OCI-M2 (cell line): ENCODE measurements at regions not wholly inside any gene's neighbourhood (a gene's known extent, or its start where the extent isn't known, plus 50 kb on each side); places are given as distances from the start of the nearest gene placed in this dataset.
"Not testable (repeated sequence)": the region's sequence is repeated elsewhere in the genome, so short reads cannot be mapped to it uniquely, and the experiment has no call there.

Source experiments
- DNase-seq: peaks from one replicate; lab custom pipeline; 2025; ENCODE audit not compliant: unreplicated experiment; lab: John Stamatoyannopoulos, UW

DNA sequence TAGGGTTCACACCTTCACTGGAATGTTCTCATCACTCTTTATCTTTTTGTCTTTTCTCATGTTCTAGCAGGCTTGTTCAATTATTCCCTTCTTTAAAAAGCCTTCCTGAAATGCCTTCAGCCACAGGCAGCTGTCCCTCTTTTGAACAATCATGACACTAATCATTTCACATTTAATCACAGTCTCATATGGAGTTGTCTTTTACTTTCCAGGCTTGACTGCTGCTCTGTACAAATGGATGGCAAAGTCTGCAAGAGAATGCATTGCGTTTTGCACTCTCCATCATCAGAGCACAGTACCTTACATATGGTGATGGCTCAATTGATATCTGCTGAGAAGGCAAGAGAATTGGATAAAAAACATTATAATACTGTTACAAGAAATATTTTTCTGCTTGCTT lies 529.8 kb downstream of the DIPK2A start:
- DNase-seq = no peak

DNA sequence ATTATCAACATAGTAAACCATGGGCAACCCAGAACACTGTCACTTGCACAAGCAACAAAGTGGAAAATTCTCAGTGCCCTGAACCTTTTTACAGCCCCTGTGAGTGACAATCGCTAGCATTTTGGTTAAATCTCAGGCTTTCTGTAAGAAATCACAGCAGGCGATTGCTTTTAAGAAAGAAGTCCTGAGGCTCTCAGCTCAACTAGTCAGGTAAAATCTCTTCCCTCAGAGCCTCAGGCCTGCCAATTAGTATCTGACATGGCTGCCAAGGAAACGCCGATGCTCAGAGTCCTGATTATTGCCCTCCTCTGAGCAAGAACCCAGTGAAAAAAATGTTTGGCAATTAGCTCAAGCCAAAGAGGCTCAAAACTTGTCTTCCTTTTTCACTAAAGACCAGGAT lies 530.8 kb downstream of the DIPK2A start:
- DNase-seq = no peak

DNA sequence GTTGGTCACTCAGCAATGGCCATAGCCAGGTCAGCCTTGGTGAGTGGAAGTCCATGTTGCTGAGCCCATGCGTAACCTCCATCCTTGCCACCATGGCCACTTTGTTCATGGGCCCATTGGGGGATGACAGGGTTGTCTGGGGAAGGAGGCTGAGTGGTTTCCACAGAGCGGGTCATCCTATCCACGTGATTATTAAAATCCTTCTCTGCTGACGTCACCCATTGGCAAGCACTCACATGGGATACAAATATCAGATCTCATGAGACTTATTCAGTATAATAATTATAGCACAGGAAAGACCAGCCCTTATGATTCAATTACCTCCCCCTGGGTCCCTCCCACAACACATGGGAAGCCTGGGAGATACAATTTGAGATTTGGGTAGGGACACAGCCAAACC lies 534.8 kb downstream of the DIPK2A start:
- not testable (repeated sequence) for DNase-seq

DNA sequence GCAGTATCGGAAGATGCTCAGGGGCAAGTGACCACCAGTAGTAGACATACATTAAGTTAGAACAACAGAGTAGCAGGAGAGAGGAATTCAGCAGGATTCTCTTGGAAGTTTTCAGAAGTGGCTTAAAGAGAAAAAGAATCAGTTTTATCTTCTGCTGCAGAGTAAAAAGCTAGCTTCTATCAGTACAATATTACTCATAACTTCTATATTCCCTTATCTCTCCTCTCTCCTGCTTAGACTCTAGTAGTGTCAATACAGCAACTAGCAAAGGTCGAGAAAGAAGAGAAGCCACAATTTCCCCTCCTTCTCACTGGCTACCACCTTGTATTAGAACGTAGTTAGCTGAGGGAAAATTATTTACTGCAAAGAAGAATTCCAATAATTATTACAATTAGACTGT lies 539.7 kb downstream of the DIPK2A start:
- no peak for DNase-seq

DNA sequence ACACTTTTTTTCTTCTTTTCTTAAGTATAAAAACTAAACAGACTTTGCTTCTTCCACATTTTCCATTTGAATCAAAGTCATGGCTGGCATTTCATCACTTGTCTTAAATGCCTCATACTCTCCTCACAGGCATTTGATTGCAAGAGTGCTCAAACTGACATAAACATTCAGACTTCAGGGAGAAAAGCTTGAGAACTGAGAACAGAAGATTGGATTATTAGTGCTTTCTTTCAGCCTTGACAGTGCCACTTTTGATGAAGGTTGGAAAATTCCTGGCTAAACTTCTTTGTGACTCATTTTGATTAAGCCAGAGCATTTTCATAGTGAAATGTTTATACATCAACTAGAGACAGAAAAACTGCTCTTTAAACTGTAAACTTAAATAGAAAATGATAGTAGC lies 544.4 kb downstream of the DIPK2A start:
- no peak for DNase-seq

DNA sequence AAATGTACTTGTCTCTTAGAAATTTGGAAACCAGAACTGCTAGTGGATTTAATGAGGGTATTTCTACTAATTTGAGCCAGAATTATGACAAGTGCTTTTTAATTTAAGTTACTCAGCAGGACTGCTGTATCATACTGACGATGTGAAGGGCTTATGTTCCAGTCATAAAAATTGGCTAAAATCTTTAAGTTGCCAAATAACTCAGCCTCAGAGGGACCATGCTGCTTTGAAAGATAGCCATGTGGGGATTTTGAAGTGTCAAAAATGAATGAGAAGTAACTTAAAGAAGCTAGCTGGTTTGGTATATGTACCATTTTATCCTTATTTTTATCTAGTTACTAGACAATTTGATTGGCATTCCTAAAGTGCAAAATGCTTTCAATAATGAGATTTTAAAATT lies 545.0 kb downstream of the DIPK2A start:
- DNase-seq = no peak

DNA sequence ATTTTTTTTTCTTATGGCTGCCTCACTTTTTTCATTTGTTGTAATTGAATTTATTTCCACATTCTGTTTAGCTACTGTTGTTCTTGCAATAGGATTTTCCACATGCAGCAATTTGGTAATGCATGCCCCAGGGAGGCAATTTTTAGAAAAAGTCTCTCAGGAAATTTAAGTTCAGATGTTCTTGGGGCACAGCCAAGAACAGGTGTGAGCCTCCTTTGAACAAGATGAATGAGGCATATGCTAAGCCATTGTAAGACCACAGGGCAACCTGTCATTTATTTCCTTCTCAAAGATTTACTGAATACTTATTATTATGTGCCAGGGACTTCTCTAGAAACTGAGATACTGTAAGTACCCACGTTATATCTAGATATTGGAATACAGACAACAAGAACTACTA lies 549.5 kb downstream of the DIPK2A start:
- no peak for DNase-seq

DNA sequence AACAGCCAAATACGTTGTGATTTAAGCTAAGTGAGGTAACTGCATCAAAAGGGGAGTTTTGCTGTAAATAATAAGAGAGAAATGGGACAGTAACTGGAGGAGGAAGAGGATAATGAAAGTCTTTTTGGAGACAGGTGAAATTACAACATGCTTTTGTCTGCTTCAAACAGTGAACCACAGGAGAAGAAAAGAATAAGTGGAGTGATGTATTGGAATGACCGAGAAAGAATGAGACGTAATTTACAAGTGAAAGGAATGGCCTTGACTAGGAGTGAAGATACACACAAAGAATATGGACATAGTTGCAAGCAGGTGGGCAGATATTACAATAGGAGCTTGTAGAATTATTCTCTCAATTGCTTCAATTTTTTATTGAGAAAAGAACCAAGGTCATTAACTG lies 550.8 kb downstream of the DIPK2A start:
- no peak for DNase-seq

DNA sequence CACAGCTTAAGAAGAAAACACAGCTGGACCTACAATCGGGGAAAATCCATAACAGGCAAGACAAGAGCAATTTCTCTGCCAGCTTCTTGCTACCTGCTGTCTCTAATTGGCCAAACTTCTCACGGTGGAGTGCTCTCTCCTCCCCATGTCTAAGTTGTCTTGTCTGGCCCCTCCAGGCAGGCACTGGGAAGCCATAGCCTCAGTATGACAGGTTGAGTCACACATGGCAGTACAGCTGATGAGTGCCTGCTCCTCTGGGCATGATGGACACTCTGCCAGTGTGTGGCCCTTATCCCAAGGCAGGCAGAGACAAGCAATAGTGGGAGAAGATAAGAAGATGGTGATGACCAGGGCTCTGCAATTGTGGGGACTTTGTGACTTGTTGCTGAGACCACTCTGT lies 551.8 kb downstream of the DIPK2A start:
- no peak for DNase-seq

DNA sequence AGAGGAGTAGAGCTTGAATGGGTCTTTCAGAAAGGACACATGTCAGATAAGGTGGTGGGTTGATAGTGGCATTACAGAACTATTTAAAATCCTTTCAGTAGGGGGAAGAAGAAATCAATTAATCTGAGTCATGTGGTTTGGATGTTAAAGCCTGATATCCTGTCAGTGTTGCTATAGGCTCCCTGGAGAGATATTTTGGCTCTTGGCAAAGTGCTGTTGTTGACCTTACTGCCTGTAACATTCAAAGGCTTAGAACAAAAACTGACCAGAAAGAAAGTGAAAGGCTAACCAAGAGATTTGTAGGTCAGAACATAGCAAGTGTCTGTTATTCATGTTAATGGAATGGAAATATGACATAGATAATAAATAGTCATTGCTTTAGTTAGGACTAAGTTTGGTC lies 552.9 kb downstream of the DIPK2A start:
- DNase-seq = no peak

DNA sequence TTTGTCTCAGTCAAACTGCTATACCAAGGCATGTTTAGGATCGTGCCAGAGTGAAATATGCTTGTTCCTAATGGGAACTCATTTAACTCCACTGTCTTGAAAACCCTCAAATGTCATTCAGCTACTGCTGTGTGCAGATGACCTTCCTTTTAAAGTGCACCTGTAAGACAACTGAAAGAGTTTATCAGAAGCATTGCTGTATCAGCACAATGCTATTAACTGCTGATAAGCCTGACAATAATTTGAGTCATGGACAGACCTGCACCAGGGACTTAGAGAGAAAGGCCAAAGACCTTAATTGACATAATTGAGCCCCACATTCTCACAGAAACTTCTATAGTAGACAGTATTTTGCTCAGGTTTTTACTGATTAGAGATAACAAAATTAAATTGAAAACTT lies 557.9 kb downstream of the DIPK2A start:
- DNase-seq = no peak

DNA sequence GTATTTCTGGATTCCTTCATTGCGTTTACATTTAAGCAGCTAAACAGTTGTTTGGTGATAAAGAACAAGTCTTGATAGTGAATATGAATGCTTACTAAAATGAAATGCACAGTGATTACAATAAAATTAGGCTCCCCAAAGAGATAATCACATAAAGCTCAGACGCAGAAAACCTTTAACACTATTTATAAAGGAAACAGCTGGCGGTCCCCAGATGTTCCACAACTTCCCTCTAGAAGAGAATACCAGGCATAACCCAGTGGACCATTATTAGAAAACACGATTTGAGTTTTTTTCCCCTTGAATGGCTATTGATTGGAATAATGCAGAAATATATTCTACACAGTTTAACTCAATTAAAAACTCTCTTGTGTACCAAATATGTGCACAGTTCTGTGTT lies 573.2 kb downstream of the DIPK2A start:
- DNase-seq = no peak

DNA sequence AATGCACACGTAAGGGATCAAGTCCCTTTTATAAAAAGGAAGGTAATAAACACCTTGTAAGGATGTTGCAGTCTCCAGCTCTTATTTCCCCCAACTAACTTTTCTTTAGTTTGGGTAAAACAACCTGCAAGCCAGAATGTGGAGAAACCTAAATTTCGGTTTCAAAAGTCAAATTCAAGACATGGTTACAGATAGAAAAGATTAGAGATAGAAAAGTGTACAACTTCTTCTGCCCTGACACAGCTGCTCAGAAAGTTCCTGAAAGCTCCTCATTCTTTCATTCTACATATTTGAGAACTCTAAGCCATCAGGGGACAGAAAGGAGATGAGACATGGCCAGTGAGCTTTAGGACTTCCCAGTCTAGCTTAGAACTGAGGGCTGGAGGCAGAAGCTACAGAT lies 574.9 kb downstream of the DIPK2A start:
- DNase-seq = no peak

DNA sequence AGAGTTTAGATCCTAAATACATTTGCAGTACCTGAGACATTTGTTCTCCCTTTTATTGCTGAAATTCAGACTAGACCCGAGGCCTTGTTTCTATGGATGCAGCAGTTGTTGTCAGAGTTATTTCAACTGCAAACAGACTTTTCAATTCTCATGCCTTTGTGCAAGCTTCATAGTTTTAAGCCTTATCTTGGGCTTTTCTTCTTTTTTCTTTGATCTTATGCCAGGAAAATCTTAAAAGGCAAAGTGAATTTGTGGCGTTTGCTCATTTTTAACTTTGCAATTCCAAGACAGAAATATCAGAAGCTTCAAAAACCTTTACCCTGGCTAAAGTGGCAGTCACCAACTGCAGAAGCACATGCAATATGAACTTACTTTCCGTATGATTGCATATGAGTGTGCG lies 576.7 kb downstream of the DIPK2A start:
- DNase-seq = no peak

DNA sequence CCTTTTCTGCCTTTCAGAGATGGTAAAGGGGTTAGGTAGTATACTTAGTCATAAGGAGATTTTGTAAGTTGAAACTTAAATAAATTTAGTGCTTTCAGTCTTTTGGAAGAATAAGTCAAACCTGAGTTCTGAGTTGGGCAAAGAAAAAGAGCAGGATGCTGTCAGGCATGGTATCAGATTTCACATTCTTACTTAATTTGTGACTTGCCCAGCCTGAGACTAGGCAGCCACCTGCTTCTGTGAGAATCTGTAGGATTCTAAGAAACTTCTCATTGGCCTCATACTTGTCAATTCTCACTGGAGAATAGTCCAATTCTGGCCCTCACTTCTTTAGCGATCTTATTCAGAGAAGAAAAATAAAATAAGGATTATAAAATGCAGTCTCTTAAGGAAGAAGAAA lies 577.5 kb downstream of the DIPK2A start:
- no peak for DNase-seq

DNA sequence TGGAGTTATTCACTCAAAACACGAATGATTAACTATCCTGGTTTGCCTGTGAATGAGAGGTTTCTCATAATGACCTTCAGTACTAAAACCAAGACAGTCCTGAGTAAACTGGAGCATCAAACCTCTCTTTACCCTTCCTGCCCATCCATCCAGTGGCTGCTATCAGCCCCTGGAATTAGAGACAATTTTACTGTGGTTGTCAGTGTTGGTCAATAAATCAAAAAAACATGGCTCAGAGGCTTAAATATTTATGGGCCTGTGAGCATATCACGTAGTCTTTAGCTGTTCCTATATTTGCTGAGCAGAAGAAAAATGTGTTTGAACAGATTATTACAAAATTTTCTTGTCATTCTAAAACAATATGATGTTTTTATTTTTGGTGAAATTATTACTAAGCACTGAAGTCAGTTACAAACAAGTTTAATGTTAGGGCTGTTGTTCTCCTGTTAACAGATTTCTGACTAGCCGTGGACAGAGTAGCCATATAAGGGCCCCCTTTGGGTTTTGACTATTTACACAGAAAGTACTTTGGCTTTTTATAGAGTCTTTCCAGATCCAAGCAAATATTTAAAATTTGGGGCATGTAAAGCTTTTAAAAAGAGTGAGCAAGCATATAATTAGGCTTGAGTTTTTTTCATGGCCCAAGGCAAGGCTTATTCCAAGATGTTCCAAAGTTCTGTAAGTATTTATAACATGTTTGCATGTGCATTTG lies 580.9 kb downstream of the DIPK2A start:
- DNase-seq = no peak

DNA sequence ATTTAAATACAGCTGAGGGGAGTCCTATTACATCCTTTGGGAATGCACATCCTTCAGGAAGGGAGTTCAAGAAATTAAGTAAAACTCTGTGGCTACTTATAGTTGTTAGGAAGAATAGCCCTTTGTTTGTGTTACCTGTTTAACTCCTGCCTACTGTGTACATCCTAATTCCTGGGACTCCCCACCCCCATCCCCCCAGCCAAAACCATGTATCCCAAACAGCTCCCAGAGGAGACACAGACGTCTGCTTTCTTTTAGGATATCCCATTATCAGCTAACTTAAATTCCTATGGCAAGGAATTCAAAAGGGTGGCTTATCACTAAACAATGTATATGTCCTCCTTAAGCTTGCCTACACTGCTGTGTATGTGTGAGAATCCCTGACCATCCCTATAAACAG lies 581.7 kb downstream of the DIPK2A start:
- no peak for DNase-seq

DNA sequence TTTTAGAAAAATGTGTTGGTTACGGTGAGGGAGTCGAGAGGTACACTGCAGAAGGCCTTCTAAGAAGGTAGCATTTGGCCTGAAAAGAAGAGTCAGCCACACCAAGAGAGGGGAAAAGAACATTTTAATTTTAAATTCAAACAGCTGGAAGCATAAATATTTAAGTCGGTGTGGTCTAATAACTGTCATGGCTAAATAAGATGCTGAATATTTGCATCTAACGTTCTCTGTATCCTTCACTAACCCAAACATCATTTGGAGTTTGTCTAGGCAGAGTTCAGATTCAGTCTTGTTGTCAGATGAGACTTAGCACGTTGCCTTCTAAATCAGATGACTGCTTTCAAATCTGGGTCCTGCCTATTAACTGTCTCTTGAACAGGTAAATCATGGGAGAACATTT lies 583.3 kb downstream of the DIPK2A start:
- DNase-seq = no peak

DNA sequence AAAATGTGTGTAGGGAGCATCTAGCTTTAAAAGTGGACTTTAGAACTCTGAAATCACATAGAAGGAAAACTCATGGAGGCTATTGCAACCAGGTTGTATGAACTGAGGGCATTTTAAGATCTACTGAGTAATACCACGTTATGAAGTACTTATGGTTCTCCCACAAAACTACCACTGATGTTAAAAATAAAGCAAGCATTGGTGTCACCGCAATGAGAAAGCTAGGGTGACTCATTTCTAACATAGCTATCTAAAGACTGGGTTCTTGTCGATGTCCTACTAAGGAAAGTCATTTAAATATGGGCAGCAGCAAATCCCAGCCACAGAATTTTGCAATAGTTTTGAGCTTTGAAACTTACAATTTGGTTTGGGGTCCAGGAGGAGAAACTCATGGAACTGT lies 584.8 kb downstream of the DIPK2A start:
- DNase-seq = no peak

DNA sequence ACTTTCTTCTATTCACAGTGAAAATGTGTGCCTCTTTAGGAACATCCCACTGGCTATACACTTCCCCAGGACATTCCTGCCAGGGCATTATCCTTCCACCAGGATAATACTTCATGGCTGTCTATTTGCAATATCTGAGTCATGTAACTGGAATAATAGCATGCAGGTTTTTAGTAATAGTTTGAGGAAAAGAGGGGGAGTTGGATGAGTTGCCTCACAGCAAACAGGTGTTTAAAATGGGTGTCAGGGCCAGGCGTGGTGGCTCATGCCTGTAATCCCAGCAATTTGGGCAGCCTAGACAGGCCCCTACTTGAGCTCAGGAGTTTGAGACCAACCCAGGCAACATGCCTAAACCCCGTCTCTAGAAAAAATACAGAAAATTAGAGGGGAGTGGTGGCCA lies 585.9 kb downstream of the DIPK2A start:
- no peak for DNase-seq

DNA sequence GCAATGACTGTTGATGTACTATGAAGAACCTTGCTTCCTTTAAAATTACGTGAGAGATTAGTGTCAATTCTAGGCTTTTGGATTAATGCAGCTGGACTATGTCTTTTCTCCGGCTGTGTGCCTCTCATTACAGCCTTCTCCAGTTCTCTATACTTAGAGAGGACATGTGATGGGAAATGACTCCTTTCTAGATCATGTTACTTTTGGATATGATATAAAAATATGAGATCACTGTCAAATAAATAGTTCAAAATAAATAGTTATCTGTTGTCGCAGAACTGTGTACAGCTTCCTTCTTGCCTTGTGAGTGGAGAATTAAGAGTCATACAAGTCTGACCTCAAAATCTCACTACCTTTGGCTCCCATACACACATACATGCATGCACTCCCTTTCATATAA lies 592.4 kb downstream of the DIPK2A start:
- DNase-seq = no peak

DNA sequence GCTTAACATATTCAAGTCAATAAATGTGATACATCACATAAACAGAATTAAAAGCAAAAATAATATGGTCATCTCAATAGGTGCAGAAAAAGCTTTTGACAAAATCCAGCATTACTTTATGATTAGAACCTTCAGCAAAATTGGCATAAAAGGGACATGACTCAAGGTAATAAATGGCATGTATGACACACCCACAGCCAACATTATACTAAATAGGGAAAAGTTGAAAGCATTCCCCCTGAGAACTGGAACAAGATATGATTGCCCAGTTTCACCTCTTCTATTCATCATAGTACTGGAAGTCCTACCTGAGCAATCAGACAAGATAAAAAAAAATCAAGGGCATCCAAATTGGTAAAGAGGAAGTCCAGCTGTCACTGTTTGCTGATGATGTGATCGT lies 594.7 kb downstream of the DIPK2A start:
- no peak for DNase-seq

DNA sequence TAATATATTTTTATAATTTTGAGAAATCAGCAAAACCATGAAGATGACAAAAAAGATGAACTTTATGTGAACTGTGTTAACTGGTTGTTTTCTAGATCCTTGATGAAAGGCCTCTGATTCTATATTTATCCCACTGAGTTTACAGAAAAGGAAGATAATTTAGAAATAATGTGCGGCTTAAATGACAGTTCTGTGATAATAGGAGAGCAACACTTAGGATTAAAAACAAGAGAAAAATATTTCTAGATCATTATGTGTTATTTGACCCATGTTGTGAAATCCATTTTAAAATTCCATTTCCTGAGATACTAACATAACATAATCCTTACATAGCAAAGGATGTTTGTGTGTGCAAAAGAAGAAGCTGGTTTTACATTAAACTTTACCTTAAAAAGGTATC lies 598.0 kb downstream of the DIPK2A start:
- DNase-seq = no peak

DNA sequence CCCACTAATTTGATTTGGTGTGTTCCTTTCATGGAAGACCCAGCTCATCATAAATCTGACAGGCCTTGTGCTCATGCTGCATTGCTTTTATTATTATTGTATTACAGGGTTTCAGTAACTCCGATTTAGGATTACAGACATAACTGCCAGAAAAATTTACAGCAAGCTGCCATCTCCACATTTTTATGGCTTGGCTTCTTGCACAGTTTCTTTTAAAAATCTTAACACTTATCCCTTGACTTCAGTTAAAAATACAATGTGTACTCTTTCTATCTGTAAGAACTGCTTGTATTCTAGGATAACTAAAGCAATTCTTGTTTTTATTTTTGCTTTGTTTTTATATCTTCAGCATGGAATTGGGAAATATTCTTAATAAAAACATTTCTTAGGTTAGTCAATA lies 612.2 kb downstream of the DIPK2A start:
- DNase-seq = no peak
